GM12801 (cell line): ENCODE measurements at regions not wholly inside any gene's neighbourhood (a gene's known extent, or its start where the extent isn't known, plus 50 kb on each side); places are given as distances from the start of the nearest gene placed in this dataset.

ENCODE experiments used
- TF ChIP-seq, protein P1 (sequence below): IDR thresholded peaks from one replicate; pipeline ENCODE4 v1.5.1; 2011; ENCODE audit warnings: control low read depth; ENCODE audit not compliant: insufficient read length; ENCODE audit errors: extremely low read depth

DNA sequence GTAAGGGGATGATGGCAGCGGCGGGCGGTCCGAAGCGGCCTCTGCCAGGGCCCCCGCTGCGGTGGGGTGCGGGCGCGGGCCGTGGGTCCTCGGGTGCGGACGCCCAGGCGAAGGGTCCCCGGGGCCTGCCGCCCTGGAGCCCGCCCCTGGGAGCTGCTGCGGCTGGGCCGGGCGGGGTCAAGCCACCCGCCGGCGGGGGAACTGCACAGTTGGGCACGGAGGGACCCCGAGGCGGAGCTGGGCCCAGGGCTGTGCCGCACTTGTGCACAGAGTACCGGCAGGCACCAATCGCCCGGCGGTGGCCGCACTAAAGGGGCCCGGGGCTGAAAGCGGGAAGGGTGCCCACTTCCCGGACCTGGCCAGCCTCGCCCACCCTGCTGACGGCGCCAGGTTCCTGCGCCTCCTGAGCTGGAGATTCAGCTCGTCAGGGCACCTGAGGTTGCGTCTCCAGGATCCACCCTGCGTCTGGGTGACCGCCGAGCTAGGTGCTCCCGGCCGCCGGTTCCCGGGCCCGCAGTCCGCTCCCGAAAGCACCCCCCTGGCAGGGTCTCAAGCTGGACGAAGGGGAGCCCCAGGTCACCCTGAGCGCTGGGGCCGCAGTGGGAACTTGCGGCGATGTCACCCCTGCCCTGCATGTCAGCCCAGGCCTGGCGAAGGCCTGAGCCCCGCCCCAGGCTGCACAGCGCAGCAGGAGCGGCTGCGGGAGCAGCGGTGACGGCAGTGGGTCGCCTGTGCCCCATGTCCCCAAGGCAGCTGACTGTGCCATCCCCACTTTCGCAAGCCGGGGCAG, 56.7 kb upstream of the ETV3 start:
- TF ChIP-seq, protein P1, sequence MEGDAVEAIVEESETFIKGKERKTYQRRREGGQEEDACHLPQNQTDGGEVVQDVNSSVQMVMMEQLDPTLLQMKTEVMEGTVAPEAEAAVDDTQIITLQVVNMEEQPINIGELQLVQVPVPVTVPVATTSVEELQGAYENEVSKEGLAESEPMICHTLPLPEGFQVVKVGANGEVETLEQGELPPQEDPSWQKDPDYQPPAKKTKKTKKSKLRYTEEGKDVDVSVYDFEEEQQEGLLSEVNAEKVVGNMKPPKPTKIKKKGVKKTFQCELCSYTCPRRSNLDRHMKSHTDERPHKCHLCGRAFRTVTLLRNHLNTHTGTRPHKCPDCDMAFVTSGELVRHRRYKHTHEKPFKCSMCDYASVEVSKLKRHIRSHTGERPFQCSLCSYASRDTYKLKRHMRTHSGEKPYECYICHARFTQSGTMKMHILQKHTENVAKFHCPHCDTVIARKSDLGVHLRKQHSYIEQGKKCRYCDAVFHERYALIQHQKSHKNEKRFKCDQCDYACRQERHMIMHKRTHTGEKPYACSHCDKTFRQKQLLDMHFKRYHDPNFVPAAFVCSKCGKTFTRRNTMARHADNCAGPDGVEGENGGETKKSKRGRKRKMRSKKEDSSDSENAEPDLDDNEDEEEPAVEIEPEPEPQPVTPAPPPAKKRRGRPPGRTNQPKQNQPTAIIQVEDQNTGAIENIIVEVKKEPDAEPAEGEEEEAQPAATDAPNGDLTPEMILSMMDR: no peak

DNA sequence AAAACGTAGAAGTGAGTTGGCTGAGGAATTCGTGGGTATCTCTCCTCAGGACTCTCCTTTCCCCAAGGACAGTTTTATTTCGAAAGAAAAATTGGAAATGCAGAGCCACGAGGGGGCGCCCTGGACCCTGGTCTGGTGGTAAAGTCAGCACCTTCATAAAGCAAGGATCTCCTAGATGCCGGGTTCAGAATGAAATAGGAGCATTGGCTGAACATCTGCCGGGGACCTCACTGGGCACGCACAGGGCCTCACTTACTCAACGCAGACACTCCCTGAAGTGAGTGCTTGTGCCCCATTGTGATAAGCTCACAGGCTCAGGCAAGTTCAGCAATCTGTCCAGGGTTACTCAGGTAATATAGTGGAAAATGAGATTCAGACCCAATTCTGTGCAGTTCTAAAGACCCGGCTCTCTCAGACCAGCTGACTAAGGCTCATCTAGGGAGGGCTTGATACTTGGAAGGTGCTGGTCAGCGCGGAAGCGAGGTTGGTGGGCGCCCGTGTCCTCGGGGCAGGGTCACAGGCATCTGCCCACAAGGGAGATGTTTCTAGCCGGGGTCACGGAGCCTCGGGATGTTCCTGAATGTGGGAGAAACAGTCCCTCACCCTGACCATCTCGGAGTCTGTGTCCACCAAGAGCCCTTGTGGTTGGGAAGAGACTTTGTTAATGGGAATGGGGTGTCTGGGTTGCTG, 55.7 kb upstream of the ETV3 start:
- TF ChIP-seq, protein P1: no peak

GRCh38 chr1:157193219-157193618, 55.0 kb upstream of the ETV3 start:
- TF ChIP-seq, protein P1: no peak

DNA sequence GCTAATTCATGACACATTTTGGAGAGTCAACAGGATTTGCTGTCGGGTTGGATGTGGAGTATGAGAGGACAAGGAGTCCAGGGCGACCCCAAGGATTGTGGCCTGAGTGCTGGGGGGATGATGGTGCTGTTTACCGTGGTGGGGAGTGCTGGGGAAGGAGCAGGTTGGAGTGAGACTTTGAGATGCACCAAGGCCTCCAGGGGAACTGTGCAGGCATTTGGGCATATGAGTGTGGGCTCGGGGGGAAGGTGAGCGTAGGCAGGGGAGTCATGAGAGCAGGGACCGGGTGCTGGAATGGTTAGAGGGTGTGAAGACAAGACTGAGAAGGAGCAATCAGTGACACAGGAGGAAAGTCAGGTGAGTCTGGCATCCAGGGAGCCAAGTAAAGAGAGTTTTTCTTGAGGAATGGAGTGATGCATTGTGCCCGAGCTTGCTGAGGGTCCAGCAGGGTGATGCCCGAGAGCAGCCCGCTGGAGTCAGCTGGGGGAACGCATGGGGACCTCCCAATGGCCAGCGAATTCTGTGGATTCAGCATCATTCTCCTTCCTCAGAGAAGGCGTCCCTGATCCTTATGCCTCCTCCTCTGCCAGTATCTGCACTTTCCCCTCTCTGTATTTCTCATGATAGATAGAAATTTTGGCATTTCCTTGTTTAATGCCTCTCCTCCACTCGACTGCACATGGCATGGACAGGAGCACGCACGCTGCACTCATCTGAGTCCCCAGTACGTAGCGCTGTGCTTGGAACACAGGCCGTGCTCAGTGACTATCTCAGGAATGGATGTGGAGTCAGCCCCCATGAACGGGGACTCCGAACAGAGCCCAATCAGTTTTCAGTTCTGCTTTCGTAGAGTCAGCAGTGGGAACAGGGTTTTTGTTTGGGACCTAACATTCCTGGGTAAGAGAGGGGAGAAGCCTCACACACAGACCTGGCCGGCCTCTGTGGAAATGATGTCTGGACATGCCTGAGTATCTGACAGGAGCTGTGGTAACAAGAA, 52.1 kb upstream of the ETV3 start:
- TF ChIP-seq, protein P1: no peak

- TF ChIP-seq, protein P1: no peak
Measured at GRCh38 chr1:157189096-157189495, 50.9 kb upstream of the ETV3 start.
